ENCODE measurements at regions not wholly inside any gene's neighbourhood (a gene's known extent, or its start where the extent isn't known, plus 50 kb on each side); places are given as distances from the start of the nearest gene placed in this dataset.
"Not testable (repeated sequence)": the region's sequence is repeated elsewhere in the genome, so short reads cannot be mapped to it uniquely, and the experiment has no call there.

- DNase-seq: no peak
Observed at GRCh38 chr2:55811048-55811447, 112.5 kb downstream of the EFEMP1 start.

DNA sequence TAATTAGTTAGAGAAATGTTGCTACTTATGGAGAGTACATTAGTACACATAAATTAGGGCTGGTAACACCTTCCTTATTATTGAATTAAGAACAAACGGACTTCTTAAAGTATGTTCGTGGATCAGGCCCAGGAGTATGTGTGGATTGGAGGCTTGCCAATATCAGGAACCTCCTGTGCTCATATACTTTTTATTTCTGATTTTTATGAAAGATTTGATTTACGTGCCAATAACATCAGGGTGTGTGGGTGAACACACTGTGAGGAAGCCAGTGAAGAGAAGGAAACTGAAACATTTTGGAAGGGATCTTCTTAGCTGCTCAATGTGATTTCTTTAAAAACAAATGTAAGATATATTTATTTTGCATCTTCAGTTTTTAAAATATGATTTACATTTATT lies 113.0 kb downstream of the EFEMP1 start:
- no peak for DNase-seq

DNA sequence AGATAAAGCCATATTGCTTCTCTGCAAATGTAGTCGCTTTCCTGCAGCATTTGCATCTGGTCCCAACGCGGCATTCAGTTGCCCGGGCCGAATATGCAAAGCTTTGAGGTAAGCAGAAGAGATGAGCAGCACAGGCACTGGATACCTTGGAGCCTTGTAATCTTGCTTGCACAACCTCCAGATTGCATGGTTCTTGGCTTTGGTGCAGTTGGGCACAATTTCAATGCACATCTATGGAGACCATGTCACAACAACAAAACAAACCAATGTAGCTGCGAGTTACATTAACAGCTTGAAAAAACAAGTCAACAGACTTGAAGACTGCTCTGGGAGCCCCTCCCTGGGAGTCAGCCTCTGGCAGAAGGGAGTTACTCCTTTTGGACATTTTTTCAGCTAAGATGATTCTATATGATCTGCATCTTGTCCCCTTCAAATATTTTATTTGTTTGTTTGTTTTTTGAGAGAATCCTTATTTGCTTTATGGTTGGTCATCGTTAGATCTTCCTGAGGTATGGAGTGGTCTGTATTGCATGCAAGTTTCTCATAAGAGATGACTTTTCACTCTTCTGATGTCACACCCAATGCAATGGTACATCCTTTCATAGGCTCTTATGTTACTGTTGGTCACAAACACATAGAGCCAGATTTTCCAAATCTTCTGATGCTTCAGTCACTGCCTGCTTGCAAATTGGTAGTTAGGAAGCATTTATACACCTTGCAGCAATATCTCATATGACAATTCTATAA lies 113.5 kb downstream of the EFEMP1 start:
- peak; percentile 36 for DNase-seq

- no peak for DNase-seq
Observed at GRCh38 chr2:55807900-55808299, 114.3 kb upstream of the PNPT1 start.

DNA sequence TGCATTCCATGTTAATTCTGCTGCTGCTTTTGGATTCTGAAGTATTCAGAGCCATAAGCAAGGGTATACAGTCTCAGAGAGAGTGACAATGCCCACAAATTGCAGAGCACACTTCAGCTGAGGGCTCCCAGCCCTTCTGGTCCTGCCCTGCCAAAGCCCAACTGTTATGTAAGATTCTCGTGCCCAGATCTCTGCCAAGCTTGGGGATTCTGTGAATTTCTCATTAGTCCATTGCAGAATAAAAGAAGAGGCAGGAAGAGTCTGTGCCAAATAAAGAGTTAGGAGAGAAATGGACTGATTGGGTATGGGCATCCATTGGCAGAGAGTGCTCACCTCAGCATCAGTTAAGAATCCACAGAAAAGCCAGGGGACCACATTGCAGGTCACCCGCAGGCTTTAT lies 112.0 kb upstream of the PNPT1 start:
- no peak for DNase-seq

- no peak for DNase-seq
Observed at GRCh38 chr2:55804535-55804934, 110.9 kb upstream of the PNPT1 start.

DNA sequence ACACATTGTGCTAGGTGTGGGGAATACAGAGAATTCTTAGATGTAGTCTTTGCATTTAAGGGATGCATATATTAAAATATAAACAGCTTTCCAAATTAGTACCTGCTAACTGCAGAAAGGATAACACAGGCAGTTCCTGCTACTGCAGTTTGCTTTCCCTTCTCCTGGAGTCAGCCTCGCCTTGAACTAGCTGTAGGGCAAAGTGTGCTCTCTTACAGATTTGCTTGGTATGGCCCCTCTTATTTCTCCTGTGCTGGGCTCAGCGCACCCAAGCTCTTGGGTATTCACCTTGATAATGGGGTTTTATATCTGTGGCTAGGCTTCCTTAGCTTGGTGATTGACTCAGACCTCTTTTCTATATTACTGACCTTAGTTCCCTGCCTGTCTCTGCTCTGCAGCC lies 108.4 kb upstream of the PNPT1 start:
- DNase-seq: no peak

DNA sequence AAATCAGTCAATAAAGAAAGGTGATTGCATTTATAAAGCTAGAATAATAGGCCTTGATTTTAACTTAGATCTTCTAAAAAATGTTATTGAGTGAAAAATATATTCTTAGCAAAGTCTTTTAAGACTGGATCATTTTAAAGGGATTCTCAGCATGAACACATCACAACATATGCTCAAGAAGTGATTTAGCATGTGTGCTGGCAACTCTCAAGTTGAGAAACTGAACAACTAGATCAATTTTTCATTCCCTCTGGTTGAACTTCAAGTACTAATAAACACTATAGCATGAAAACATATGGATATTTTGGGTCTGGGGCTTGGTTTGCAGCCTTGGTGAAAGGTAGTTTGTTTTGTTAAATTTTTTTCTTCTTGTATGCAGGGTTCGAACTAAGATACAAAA lies 107.8 kb upstream of the PNPT1 start:
- DNase-seq: no peak

DNA sequence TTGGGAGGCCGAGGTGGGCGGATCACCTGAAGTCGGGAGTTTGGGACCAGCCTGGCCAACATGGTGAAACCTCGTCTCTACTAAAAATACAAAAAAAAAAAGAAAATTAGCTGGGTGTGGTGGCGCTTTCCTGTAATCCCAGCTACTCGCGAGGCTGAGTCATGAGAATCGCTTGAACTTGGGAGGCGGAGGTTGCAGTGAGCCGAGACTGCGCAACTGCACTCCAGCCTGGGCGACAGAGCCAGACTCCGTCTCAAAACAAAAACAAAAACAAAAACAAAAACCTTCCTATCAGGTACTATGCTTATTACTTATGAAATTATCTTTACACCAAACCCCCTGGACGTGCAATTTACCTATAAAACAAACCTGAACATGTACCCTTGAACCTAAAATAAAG lies 106.0 kb upstream of the PNPT1 start:
- not testable (repeated sequence) for DNase-seq

GRCh38 chr2:55796121-55796520 lies 102.5 kb upstream of the PNPT1 start:
- DNase-seq: no peak

- DNase-seq: not testable (repeated sequence)
Observed at GRCh38 chr2:55793602-55794001, 100.0 kb upstream of the PNPT1 start.

GRCh38 chr2:55786280-55786679 lies 92.6 kb upstream of the PNPT1 start:
- no peak for DNase-seq

DNA sequence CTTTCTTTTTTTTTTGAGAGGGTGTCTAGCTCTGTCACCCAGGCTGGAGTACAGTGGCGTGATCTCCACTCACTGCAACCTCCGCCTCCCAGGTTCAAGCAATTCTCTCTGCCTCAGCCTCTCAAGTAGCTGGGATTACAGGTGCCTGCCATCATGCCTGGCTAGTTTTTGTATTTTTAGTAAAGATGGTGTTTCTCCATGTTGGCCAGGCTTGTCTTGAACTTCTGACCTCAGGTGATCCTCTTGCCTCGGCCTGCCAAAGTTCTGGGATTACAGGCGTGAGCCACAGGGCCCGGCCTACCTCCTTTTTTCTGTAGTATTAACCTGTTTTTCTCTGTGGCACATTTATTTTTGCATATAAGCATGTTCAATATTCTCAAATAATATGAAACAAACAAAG lies 90.1 kb upstream of the PNPT1 start:
- DNase-seq: not testable (repeated sequence)

DNA sequence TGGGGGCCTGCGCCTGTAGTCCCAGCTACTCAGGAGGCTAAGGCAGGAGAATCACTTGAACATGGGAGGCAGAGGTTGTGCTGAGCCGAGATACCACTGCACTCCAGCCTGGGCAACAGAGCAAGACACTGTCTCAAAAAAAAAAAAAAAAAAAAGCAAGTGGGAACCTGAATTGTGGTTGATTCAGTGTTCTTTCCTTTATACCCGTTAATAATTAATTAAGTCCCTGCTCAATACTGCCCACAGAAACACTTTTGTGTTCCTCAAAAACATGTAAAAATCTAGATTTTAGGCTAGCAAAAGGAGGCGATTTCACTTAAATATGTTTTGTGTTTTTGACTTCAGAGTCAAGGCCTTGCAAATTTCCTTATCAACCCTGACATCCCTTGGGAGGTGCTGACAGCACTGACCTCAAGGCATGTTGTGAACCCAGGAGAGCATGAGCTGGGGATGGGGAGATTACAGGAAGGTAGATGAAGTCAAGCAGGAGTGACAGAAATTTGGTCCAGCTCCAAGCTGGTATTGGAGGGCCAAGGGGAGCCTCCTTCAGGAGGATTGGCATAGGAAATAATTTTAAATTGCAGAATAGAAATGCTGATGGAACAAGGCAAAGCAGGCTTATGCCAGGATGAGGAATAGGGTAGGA lies 89.0 kb upstream of the PNPT1 start:
- DNase-seq: no peak

DNA sequence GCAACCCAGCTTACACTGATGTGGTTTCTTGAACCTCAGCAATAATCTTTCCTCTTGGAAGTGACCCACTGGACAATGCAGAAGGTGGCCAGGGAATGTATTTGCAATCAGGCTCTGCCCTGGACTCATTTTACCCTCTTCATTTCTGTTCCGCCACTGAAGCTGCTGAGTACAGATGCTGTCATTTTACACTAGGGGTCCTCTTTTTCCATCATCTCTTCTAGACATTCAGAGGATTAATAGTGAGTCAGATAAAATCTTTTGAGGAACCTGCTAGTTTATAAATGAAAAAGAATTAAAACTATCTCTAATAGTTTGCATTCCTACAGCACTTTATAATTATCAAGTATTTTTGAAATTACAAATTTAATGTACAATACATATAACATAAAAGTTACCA lies 87.9 kb upstream of the PNPT1 start:
- DNase-seq: no peak

- no peak for DNase-seq
Observed at GRCh38 chr2:55780697-55781096, 87.1 kb upstream of the PNPT1 start.

- no peak for DNase-seq
Observed at GRCh38 chr2:55779459-55780421, 86.1 kb upstream of the PNPT1 start.

GRCh38 chr2:55776966-55777365 lies 83.3 kb upstream of the PNPT1 start:
- DNase-seq: no peak

GRCh38 chr2:55776479-55776878 lies 82.8 kb upstream of the PNPT1 start:
- DNase-seq: no peak

GRCh38 chr2:55775828-55776227 lies 82.2 kb upstream of the PNPT1 start:
- DNase-seq: no peak

DNA sequence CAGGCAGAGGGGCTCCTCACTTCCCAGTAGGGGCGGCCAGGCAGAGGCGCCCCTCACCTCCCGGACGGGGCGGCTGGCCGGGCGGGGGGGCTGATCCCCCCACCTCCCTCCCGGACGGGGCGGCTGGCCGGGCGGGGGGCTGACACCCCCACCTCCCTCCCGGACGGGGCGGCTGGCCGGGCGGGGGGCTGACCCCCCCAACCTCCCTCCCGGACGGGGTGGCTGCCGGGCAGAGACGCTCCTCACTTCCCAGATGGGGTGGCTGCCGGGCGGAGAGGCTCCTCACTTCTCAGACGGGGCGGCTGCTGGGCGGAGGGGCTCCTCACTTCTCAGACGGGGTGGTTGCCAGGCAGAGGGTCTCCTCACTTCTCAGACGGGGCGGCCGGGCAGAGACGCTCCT lies 80.0 kb upstream of the PNPT1 start:
- not testable (repeated sequence) for DNase-seq

GRCh38 chr2:55772109-55772980 lies 78.7 kb upstream of the PNPT1 start:
- no peak for DNase-seq

DNA sequence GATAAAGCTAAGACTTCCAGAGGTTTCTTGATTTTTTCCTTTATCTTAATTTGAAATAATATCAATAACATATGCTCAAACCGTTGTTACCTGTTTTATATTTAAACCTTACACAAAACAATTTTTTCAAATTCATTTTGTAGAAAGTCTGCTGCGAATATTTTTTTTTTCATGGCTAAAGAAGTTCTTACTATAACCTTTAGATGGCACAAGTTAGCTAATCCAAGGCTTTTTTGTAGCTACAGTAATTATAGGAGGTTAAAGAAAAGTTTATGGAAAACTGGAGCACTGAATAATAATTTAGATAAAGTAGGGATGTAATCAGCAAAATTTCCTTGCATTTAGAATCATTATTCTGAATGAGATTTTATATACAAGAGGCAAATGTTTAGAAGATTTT lies 78.0 kb upstream of the PNPT1 start:
- no peak for DNase-seq
